NCI-H2196 treated with DMSO at 0.1 percent for 48 hours (cell line): ENCODE measurements at regions not wholly inside any gene's neighbourhood (a gene's known extent, or its start where the extent isn't known, plus 50 kb on each side); places are given as distances from the start of the nearest gene placed in this dataset.
"Not testable (repeated sequence)": the region's sequence is repeated elsewhere in the genome, so short reads cannot be mapped to it uniquely, and the experiment has no call there.

Source experiments
- DNase-seq: peaks from one replicate; lab custom pipeline; 2025; ENCODE audit not compliant: unreplicated experiment; lab: John Stamatoyannopoulos, UW

GRCh38 chr3:177687291-177687690 lies 490.0 kb upstream of the TBL1XR1 start:
- no peak for DNase-seq

GRCh38 chr3:177688152-177688551 lies 490.9 kb upstream of the TBL1XR1 start:
- DNase-seq = no peak

GRCh38 chr3:177689077-177689476 lies 491.8 kb upstream of the TBL1XR1 start:
- no peak for DNase-seq

- no peak for DNase-seq
Observed at GRCh38 chr3:177689869-177690268, 492.6 kb upstream of the TBL1XR1 start.

- DNase-seq = no peak
Observed at GRCh38 chr3:177690306-177690705, 493.0 kb upstream of the TBL1XR1 start.

GRCh38 chr3:177692304-177692975 lies 495.2 kb upstream of the TBL1XR1 start:
- DNase-seq = no peak

- no peak for DNase-seq
Observed at GRCh38 chr3:177693616-177694264, 496.5 kb upstream of the TBL1XR1 start.

- no peak for DNase-seq
Observed at GRCh38 chr3:177694316-177694715, 497.0 kb upstream of the TBL1XR1 start.

- no peak for DNase-seq
Observed at GRCh38 chr3:177694951-177695350, 497.7 kb upstream of the TBL1XR1 start.

GRCh38 chr3:177700117-177700516 lies 502.8 kb upstream of the TBL1XR1 start:
- DNase-seq = no peak

- DNase-seq = no peak
Observed at GRCh38 chr3:177703788-177704187, 506.5 kb upstream of the TBL1XR1 start.

GRCh38 chr3:177705976-177706823 lies 508.9 kb upstream of the TBL1XR1 start:
- no peak for DNase-seq

GRCh38 chr3:177709470-177709869 lies 512.2 kb upstream of the TBL1XR1 start:
- not testable (repeated sequence) for DNase-seq

- no peak for DNase-seq
Observed at GRCh38 chr3:177710506-177710905, 513.2 kb upstream of the TBL1XR1 start.

GRCh38 chr3:177711637-177712036 lies 514.4 kb upstream of the TBL1XR1 start:
- DNase-seq = no peak

GRCh38 chr3:177713928-177714900 lies 516.9 kb upstream of the TBL1XR1 start:
- DNase-seq = no peak

- DNase-seq = no peak
Observed at GRCh38 chr3:177714945-177715344, 517.7 kb upstream of the TBL1XR1 start.

GRCh38 chr3:177715980-177716379 lies 518.7 kb upstream of the TBL1XR1 start:
- DNase-seq = no peak

- not testable (repeated sequence) for DNase-seq
Observed at GRCh38 chr3:177720927-177721326, 523.6 kb upstream of the TBL1XR1 start.

- no peak for DNase-seq
Observed at GRCh38 chr3:177721864-177722785, 524.8 kb upstream of the TBL1XR1 start.
